ENCODE measurements at regions not wholly inside any gene's neighbourhood (a gene's known extent, or its start where the extent isn't known, plus 50 kb on each side); places are given as distances from the start of the nearest gene placed in this dataset.

- CTCF ChIA-PET, result no interaction called here
- H3K4me2 ChIP-seq (ENCODE audit: low read length), result no peak overlapping the region
- peaks cover 54% of the 10 kb centered on the region; the same call in 1 of the 2 replicates for H3K27me3 ChIP-seq (ENCODE audit: low read length)
- POLR2A ChIA-PET (ENCODE audit: unreplicated experiment), result no interaction called here
- intact Hi-C loops (cut with micrococcal nuclease), result no loop called here
- H3K4me3 ChIP-seq (ENCODE audit: low read length), result no peak overlapping the region
- no peaks in the 10 kb centered on the region for H3K36me3 ChIP-seq (ENCODE audit: low read depth, low read length)
- no peak overlapping the region for H3K27ac ChIP-seq (ENCODE audit: low read length)
- no peak for DNase-seq
- H3K9ac ChIP-seq (ENCODE audit: low read length), result no peak overlapping the region
- H2AFZ ChIP-seq (ENCODE audit: low read length), result no peak overlapping the region
- H3K9me3 ChIP-seq (ENCODE audit: low read length), result no peaks in the 10 kb centered on the region
- H3K4me1 ChIP-seq (ENCODE audit: insufficient read depth, low read length), result no peaks in the 10 kb centered on the region
- H4K20me1 ChIP-seq (ENCODE audit: low read length), result no peaks in the 10 kb centered on the region
- no peaks in the 10 kb centered on the region for H3K79me2 ChIP-seq (ENCODE audit: low read length)
- H3F3A ChIP-seq (ENCODE audit: low read length, unreplicated experiment), result no peaks in the 10 kb centered on the region
- TF ChIP-seq EZH2 (IDR thresholded peaks at IDR 0.05; ENCODE audit: low read length, unreplicated experiment) (no peak), EZH2phosphoT487 (IDR thresholded peaks at IDR 0.05; ENCODE audit: borderline replicate concordance, low read length) (no peak), CTCF (conservative IDR thresholded peaks at IDR 0.05; ENCODE audit: low read depth, low read length) (no peak)
- BruUV-seq (replicated peaks), result no TSS peak
- ATAC-seq, result no peak
- H3K9me2 ChIP-seq (replicated peaks; ENCODE audit: low read length), result no peaks in the 10 kb centered on the region
These were observed 378.4 kb upstream of the IGFBP7 start for GRCh38 chr4:57488366-57489162.

- TF ChIP-seq EZH2 (IDR thresholded peaks at IDR 0.05; ENCODE audit: low read length, unreplicated experiment) (no peak), CTCF (conservative IDR thresholded peaks at IDR 0.05; ENCODE audit: low read depth, low read length) (no peak), EZH2phosphoT487 (IDR thresholded peaks at IDR 0.05; ENCODE audit: borderline replicate concordance, low read length) (no peak)
- BruUV-seq (replicated peaks), result no TSS peak
- Histone ChIP-seq H3K4me2 (ENCODE audit: low read length) (no peak overlapping the region), H3K27me3 (ENCODE audit: low read length) (peaks cover 28% of the 10 kb centered on the region), H3K27ac (ENCODE audit: low read length) (no peak overlapping the region), H4K20me1 (ENCODE audit: low read length) (no peaks in the 10 kb centered on the region), H3K4me1 (ENCODE audit: insufficient read depth, low read length) (no peaks in the 10 kb centered on the region), H3K9ac (ENCODE audit: low read length) (no peak overlapping the region), H3K9me3 (ENCODE audit: low read length) (no peaks in the 10 kb centered on the region), H3F3A (ENCODE audit: low read length, unreplicated experiment) (no peaks in the 10 kb centered on the region), H3K4me3 (ENCODE audit: low read length) (no peak overlapping the region), H2AFZ (ENCODE audit: low read length) (no peak overlapping the region), H3K79me2 (ENCODE audit: low read length) (no peaks in the 10 kb centered on the region), H3K9me2 (replicated peaks; ENCODE audit: low read length) (no peaks in the 10 kb centered on the region), H3K36me3 (ENCODE audit: low read depth, low read length) (no peaks in the 10 kb centered on the region)
- no peak for ATAC-seq
- no peak for DNase-seq
- ChIA-PET CTCF (no interaction called here), POLR2A (ENCODE audit: unreplicated experiment) (no interaction called here)
- intact Hi-C loops (cut with micrococcal nuclease), result no loop called here
These were observed 365.2 kb upstream of the IGFBP7 start for GRCh38 chr4:57475424-57475823.

GRCh38 chr4:57465321-57466056 is 355.3 kb upstream of the IGFBP7 start:
- DNase-seq, result no peak
- H3K27ac ChIP-seq (ENCODE audit: low read length), result no peak overlapping the region
- H3K79me2 ChIP-seq (ENCODE audit: low read length), result no peaks in the 10 kb centered on the region
- no peak overlapping the region for H3K4me3 ChIP-seq (ENCODE audit: low read length)
- CTCF ChIA-PET, result no interaction called here
- H2AFZ ChIP-seq (ENCODE audit: low read length), result no peak overlapping the region
- H3K9me2 ChIP-seq (replicated peaks; ENCODE audit: low read length), result no peaks in the 10 kb centered on the region
- ATAC-seq, result no peak
- no peaks in the 10 kb centered on the region for H3K9me3 ChIP-seq (ENCODE audit: low read length)
- POLR2A ChIA-PET (ENCODE audit: unreplicated experiment), result no interaction called here
- no peak overlapping the region for H3K9ac ChIP-seq (ENCODE audit: low read length)
- no peak overlapping the region for H3K4me2 ChIP-seq (ENCODE audit: low read length)
- TF ChIP-seq EZH2phosphoT487 (IDR thresholded peaks at IDR 0.05; ENCODE audit: borderline replicate concordance, low read length) (no peak), EZH2 (IDR thresholded peaks at IDR 0.05; ENCODE audit: low read length, unreplicated experiment) (no peak), CTCF (conservative IDR thresholded peaks at IDR 0.05; ENCODE audit: low read depth, low read length) (no peak)
- no peaks in the 10 kb centered on the region for H3F3A ChIP-seq (ENCODE audit: low read length, unreplicated experiment)
- no peaks in the 10 kb centered on the region for H3K4me1 ChIP-seq (ENCODE audit: insufficient read depth, low read length)
- no peaks in the 10 kb centered on the region for H4K20me1 ChIP-seq (ENCODE audit: low read length)
- intact Hi-C loops (cut with micrococcal nuclease), result no loop called here
- peaks cover 15% of the 10 kb centered on the region for H3K27me3 ChIP-seq (ENCODE audit: low read length)
- no peaks in the 10 kb centered on the region for H3K36me3 ChIP-seq (ENCODE audit: low read depth, low read length)
- BruUV-seq (replicated peaks), result no TSS peak

All from PC-3 (cell line).